Upper lobe of left lung (tissue), 6 donors: ENCODE measurements at regions not wholly inside any gene's neighbourhood (a gene's known extent, or its start where the extent isn't known, plus 50 kb on each side); places are given as distances from the start of the nearest gene placed in this dataset.

Experiments
- ATAC-seq, 2 donors: fragments of 200-7000 bp; cut with Tn5 transposase; one replicate each; pipeline ENCODE4 v1.9.1; 2022; ENCODE audit warnings: mild to moderate bottlenecking in 2 of 2, moderate library complexity in 2 of 2; ENCODE audit not compliant: low FRiP score in 2 of 2
- DNase-seq, 2 donors: peaks; one replicate each; pipeline ENCODE4 v3.0.0-alpha.2; 2019 to 2020
- H3K27ac ChIP-seq, 4 donors: fragments of 200-600 bp; sonication (generic); one replicate each; pipeline ENCODE4 v1.5.1; 2016 to 2019
- H3K27me3 ChIP-seq, 4 donors: fragments of 200-600 bp; sonication (generic); one replicate each; pipeline ENCODE4 v1.5.1; 2017 to 2019
- H3K36me3 ChIP-seq, 4 donors: fragments of 200-600 bp; sonication (generic); one replicate each; pipeline ENCODE4 v1.5.1; 2016 to 2019
- H3K4me1 ChIP-seq, 4 donors: fragments of 200-600 bp; sonication (generic); one replicate each; pipeline ENCODE4 v1.5.1; 2018 to 2019
- H3K4me3 ChIP-seq, 4 donors: fragments of 200-600 bp; sonication (generic); one replicate each; pipeline ENCODE4 v1.5.1; 2017 to 2019; ENCODE audit warnings: mild to moderate bottlenecking in 2 of 4, moderate library complexity in 1 of 4
- H3K9me3 ChIP-seq, 4 donors: fragments of 200-600 bp; sonication (generic); one replicate each; pipeline ENCODE4 v1.5.1; 2018 to 2019
- CTCF ChIP-seq, 6 experiments: fragments of 450-650 bp in 4 of 6; fragments of 200-600 bp in 2 of 6; sonication (generic) in 2 of 6; IDR thresholded peaks; one replicate each; pipeline ENCODE4 v1.5.1; 2016 to 2019; ENCODE audit warnings: antibody characterized with exemption in 6 of 6
- EP300 ChIP-seq, 4 donors: sonication (generic); formaldehyde crosslinking; IDR thresholded peaks; one replicate each; pipeline ENCODE4 v1.5.1; 2017; ENCODE audit warnings: antibody characterized with exemption in 4 of 4, control low read depth in 2 of 4
- POLR2A ChIP-seq, 4 donors: fragments of 450-650 bp; IDR thresholded peaks; one replicate each; pipeline ENCODE4 v1.5.1; 2016 to 2017; ENCODE audit warnings: antibody characterized with exemption in 4 of 4, mild to moderate bottlenecking in 2 of 4
- POLR2AphosphoS5 ChIP-seq, 2 donors: sonication (generic); formaldehyde crosslinking; IDR thresholded peaks; one replicate each; pipeline ENCODE4 v1.5.1; 2017; ENCODE audit warnings: antibody characterized with exemption in 2 of 2
- WGBS, 2 donors: methylation state at CpG; one replicate each; pipeline ENCODE4 v1.1.5; 2017 to 2018; 5-methylcytosine and 5-hydroxymethylcytosine counted together
- donor health status: DM: no; HTN: no; CAD: no; lungs with moderate emphysema.
- donor health status: DM: no; HTN: yes; CAD: no; lungs with severe emphysema.

GRCh38 chr1:201608635-201609395, 69.9 kb downstream of the NAV1 start:
- WGBS, 2 donors = 67 to 77% methylated on average over 6 to 11 of the region's 11 CpGs
- Histone ChIP-seq H3K9me3 (no peaks in the 10 kb centered on the region), H3K27me3 (no peaks in the 10 kb centered on the region), H3K4me3 (no peak overlapping the region), H3K4me1 (peaks cover 7 to 25% (median 13%) of the 10 kb centered on the region in 4 donors), H3K36me3 (no peaks in the 10 kb centered on the region), H3K27ac (no peak overlapping the region)
- TF ChIP-seq POLR2AphosphoS5 (IDR thresholded peaks at IDR 0.05) (no peak), EP300 (IDR thresholded peaks at IDR 0.05) (no peak), POLR2A (IDR thresholded peaks at IDR 0.05) (no peak), CTCF (IDR thresholded peaks at IDR 0.05) (no peak)
- DNase-seq (peak in 1 of 2 donors; percentile 60), ATAC-seq (peak in 1 of 2 donors; percentile 12)

- ATAC-seq = no peak
- 80 to 86% methylated on average over 5 of the region's 5 CpGs for WGBS, 2 donors
These were observed 70.9 kb downstream of the NAV1 start for GRCh38 chr1:201609661-201610318.

GRCh38 chr1:201610858-201611257, 71.9 kb downstream of the NAV1 start:
- Histone ChIP-seq H3K27ac (no peak overlapping the region), H3K4me1 (peaks cover 14 to 34% (median 17%) of the 10 kb centered on the region in 4 donors), H3K9me3 (no peaks in the 10 kb centered on the region), H3K27me3 (no peaks in the 10 kb centered on the region), H3K4me3 (no peak overlapping the region), H3K36me3 (no peaks in the 10 kb centered on the region)
- DNase-seq (peak in 1 of 2 donors; percentile 27), ATAC-seq (no peak)
- TF ChIP-seq CTCF (IDR thresholded peaks at IDR 0.05) (no peak), POLR2AphosphoS5 (IDR thresholded peaks at IDR 0.05) (no peak), EP300 (IDR thresholded peaks at IDR 0.05) (no peak), POLR2A (IDR thresholded peaks at IDR 0.05) (no peak)
- 65 to 100% methylated on average over 1 to 3 of the region's 3 CpGs for WGBS, 2 donors

More at GRCh38 chr1:201609661-201610318, 70.9 kb downstream of the NAV1 start:
- H3K27ac ChIP-seq = no peak overlapping the region
- DNase-seq = no peak
- TF ChIP-seq EP300 (IDR thresholded peaks at IDR 0.05) (no peak), POLR2AphosphoS5 (IDR thresholded peaks at IDR 0.05) (no peak), POLR2A (IDR thresholded peaks at IDR 0.05) (no peak), CTCF (IDR thresholded peaks at IDR 0.05) (no peak)
- H3K4me1 ChIP-seq = peaks cover 14 to 34% (median 19%) of the 10 kb centered on the region in 4 donors
- H3K9me3 ChIP-seq = no peaks in the 10 kb centered on the region
- H3K4me3 ChIP-seq = no peak overlapping the region
- no peaks in the 10 kb centered on the region for H3K27me3 ChIP-seq
- H3K36me3 ChIP-seq = no peaks in the 10 kb centered on the region

GRCh38 chr1:201612645-201613044, 73.7 kb downstream of the NAV1 start:
- H3K4me1 ChIP-seq = peaks cover 14 to 34% (median 17%) of the 10 kb centered on the region in 4 donors
- 78 to 86% methylated on average over 4 of the region's 4 CpGs for WGBS, 2 donors
- ATAC-seq (no peak), DNase-seq (no peak)
- no peaks in the 10 kb centered on the region for H3K36me3 ChIP-seq
- H3K27ac ChIP-seq = no peak overlapping the region
- no peak for TF ChIP-seq CTCF (IDR thresholded peaks at IDR 0.05)
- TF ChIP-seq POLR2AphosphoS5 (IDR thresholded peaks at IDR 0.05) = no peak
- H3K4me3 ChIP-seq = no peak overlapping the region
- no peaks in the 10 kb centered on the region for H3K9me3 ChIP-seq
- H3K27me3 ChIP-seq = no peaks in the 10 kb centered on the region
